ELF-1 (cell line): ENCODE measurements at regions not wholly inside any gene's neighbourhood (a gene's known extent, or its start where the extent isn't known, plus 50 kb on each side); places are given as distances from the start of the nearest gene placed in this dataset.
"Not testable (repeated sequence)": the region's sequence is repeated elsewhere in the genome, so short reads cannot be mapped to it uniquely, and the experiment has no call there.

Source experiments
- DNase-seq: peaks from one replicate; pipeline ENCODE4 v3.0.0-alpha.2; 2016; ENCODE audit warnings: low read depth, low spot score

DNA sequence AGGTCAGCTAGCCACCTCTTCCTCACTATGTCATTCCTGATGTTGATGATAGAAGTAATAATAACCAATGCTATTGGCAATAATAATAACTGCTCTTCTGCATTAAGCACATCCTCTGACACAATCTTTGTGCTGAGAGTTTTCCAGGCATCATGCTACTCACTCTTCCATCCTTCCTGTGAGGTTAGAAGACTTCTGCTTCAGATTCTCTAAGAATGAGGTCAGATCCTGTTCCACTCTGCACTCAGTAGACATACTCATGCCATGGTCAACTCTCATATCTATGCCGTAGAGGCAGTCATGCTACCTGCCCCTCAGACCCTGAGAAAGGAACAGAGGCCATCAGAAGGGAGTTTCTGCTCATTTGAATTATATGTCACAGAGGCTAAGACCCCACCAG is 98.1 kb upstream of the TOP1 start:
- DNase-seq: no peak

DNA sequence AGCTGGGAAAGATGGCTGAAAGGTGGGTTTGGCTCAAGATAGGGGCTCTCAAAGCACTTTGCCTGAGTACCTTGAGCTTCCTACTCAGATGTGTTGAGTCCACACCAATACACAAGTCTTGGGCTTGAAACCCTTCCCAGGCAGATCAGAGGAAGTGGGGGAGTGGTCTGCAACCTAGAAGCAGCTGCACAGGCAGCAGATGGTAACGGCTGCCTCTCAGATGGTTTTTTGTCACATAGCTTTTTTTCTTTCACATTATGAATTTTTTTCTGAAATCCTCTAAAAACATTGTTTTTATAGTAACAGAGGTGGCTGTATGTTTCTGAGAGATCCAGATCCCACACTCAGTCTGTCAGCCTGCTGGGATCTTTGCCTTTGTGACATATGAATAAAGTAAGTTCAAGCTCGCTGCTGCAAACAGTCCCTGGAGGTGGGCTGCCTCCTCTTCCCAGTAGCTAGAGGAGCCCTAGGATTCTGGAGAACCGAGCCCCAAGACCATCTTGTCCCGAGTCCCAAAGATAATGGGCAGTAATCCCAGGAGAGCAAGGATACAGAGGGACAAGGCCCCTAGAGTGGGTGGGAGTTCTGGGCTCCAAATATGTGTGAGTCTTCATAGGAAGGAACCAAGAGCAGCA is 97.1 kb upstream of the TOP1 start:
- no peak for DNase-seq

DNA sequence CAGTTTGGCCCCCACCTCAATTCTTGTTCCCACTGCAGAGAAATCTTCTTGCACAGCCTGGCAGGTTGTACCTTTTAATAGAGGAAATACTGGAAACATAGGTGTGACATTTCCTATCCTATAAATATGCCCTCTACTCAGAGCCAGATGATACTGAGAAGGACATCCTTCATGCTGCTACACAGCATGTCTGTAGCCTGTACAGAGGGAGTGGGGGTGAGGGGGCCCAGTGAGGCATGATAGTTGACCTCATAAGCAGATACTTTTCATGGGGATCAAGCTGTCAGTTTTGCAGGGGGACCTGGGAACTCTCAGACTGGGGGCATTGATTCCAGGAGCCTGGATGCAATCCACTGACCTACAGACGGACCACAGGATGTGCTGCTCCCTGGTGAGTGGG is 96.2 kb upstream of the TOP1 start:
- no peak for DNase-seq

DNA sequence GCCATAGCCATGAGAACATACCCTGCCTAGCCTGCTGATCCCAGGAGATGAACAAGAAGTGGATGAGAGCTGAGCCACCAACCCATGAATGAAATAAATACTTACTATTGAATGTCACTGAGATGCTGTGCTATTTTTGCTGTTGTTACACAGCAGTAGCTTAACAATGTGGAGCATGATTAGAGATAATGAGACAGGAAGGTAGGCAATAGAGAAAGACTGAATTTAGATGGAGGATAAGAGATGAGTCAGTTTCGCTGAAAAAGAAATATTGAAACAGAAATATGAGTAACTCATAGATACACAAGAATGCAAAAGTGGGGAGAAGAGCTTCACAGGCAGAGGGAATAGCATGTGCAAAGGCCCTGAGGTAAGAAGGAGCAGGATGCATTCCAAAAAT is 94.9 kb upstream of the TOP1 start:
- DNase-seq: no peak

DNA sequence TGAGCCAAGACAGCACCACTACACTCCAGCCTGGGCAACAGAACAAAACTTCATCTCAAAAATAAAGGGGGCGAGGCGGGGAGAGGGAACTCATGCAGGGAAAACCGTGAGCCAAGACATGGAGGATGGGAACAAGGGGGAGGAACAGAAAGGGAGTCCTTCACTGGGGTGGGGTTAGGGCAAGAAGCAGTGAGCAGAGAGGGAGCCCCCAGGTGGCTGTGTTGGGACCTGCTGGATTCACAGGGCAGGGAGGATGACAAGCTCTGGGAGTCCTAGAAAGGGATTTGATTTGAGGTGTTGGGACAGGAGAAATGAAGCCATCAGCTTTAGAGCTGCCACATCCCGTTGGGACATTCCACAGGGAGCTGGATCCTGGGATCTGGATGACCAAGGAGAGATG is 90.6 kb upstream of the TOP1 start:
- DNase-seq: peak; percentile 47

DNA sequence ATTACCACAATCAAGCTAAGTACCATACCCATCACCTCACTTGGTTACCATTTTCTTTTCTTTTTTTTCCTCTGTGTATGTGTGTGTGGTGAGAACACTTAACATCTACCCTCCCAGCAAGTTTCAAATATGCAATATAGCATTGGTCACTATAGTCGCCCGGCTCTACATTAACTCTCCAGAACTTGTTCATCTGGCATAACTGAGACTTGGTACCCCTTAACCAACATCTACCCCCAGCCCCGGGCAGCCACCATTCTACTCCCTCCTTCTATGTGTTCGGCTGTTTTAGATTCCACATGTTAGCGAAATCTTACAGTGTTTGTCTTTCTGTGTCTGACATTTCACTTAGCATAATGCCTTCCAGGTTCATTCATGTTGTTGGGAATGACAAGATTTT is 89.0 kb upstream of the TOP1 start:
- no peak for DNase-seq

DNA sequence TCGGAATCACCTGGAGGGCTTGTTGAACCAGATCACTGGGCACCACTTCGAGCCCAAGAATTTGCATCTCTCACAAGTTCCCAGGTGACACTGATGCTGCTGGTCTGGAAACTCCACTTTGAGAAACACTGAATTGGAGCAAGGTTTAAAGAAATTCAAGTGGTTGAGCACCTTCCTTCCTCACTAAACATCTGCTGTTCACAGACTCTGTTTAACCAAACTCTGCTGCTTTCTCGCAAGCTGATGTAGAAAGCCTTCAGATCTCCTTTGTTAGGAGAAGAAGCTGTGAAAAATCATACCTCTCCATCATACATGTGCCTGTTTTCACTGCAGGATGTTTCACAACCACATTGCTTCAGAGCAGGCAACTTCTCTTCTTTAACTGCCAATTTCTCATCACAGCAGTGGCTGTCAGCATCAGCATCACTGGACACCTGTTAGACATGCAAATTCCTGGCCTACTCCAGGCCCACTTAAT is 87.5 kb upstream of the TOP1 start:
- no peak for DNase-seq

DNA sequence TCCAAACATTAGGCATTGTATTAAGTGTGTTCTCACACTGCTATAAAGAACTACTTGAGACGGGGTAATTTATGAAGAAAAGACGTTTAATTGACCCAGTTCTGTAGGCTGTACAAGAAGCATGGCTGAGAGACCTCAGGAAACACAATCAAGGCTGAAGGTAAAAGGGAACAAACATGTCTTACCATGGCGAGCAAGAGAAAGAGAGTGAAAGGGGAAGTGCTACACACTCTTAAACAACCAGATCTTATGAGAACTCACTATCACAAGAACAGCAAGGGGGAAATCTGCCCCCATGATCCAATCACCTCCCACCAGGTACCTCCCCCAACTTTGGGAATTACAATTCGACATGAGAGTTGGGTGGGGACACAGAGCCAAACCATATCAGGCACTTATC is 86.6 kb upstream of the TOP1 start:
- no peak for DNase-seq

DNA sequence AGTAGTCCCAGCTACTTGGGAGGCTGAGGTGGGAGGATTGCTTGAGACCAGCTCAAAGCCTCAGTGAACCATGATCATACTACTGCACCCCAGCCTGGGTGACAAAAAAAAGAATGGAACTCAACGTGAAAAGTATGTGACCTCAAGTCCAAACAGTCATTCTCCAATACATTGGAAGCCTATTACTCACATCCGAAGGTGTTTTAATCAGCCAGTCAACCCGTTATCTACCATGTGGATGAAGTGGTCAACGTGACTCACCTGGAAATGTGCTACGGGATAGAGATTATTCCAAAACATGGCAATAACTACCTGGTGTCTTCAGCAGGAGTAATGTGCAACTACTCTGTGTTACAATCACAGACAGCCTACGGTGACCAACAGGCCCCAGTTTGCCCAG is 85.8 kb upstream of the TOP1 start:
- DNase-seq: no peak

DNA sequence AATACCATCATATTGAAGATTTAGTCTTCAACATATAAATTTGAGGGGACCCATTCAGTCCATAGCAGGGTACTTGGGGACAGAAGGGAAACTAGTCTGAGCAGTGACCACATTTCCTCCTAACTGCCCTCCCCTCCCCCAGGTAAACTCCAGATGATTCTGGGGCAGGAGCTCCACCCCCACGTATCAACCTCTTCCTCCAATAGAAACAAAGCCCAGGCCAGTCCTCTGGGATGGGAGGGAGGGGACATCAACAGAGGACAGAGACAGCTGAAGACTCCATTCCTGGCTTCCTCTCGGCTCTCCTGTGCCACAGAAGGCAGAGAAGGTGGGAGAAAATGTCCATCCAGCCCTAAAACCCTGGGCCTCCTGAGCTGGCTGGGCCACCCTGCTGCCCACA is 85.0 kb upstream of the TOP1 start:
- DNase-seq: peak; percentile 33

DNA sequence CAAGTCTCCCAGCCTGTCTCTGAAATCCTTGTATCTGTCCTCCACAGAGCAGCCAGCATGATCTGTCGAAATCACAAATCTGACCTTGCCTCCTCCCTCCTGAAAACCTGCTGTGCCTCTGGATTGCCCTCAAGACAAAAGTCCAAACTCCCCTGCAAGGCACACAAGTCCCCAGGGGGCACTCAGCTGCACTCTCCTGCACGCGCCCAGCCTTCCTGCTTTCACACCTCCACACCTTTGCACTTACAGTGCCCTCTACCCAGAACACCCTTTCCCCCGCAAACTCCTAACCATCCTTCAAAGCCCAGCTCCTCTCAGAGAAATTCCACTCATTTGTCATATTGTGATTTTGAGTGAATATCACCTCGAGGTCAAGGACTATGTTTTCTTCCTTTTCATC is 83.4 kb upstream of the TOP1 start:
- DNase-seq: peak; percentile 31

DNA sequence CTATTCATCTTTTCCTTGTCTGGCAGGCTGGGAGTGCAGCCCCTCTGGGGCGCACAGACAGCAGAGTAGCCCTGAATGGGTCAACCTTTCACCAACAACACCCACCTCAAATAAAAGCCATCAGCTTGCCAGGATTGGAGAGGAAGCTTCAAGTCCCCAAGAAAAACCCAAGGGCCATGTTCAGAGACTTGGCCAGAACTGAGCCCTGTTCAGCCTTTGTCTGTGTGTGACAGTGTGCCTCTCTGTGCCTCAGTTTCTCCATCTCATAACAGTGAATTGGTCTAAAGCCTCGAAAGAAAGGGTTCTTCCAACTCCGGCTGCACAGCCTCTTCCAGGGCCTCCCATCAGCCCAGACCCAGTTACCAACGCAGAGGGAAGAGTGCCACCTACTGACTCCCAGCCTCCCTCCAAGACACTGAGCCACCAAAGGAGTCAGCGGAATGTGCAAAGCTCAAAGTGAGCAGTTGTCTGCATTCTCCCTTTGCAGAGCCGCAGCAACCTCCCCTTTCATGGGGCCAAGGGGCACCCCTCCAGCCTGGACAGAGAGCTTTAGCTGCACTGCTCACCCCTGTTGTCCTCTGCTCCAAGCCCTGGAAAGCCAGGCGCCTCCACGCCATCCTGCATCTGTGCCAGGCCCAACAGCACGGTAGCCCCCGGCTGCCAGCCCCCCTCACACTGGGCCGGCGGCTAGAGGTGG is 82.7 kb upstream of the TOP1 start:
- peak; percentile 86 for DNase-seq

DNA sequence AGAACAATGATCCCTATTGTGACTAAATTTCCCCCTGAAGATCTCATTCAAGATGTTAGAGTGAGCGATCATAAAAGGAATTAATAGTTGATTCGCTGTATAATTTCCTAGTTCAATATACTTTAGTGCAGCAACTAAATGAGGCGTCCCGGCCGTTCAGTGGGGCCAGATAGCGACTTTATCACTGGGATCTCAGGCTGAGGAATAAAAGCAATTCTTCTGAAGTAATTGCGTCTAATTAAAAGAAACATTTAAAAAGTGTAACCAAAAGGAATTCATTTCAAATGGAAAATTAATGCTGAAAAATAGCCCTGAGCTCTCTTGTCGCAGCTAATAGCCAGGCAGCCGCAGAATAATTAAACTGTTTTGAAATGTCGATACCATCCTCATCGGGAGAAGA is 82.2 kb upstream of the TOP1 start:
- DNase-seq: no peak

DNA sequence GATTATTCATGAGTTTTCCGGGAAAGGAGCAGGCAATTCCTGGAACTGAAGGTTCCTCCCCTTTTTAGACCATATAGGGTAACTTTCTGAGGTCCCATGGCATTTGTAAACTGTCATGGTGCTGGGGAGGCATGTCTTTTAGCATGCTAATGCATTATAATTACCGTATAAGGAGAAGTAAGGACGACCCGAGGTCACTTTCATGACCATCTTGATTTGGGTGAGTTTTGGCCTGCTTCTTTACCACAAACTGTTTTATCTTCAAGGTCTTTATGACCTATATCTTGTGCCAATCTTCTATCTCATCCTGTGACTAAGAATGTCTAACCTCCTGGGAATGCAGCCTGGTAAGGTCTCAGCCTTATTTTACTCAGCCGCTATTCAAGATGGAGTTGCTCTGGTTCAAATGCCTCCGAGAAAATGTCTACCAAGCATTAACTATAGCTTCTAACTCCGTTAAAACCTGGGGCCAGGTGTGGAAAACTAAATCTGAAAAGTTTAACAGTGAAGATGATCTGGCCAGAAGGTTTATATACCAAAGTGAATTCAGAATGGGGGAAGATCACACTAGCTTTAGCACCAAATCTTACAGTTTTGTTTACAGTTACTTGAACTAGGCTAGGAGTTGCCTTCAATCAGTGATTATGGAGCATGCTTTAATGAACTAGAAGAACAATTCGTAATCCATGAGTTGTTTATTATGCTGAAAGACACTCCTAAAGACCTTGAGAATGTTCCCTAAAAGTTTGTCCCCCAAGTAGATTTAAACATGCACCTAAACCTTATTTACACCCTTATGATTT is 80.0 kb upstream of the TOP1 start:
- no peak for DNase-seq

DNA sequence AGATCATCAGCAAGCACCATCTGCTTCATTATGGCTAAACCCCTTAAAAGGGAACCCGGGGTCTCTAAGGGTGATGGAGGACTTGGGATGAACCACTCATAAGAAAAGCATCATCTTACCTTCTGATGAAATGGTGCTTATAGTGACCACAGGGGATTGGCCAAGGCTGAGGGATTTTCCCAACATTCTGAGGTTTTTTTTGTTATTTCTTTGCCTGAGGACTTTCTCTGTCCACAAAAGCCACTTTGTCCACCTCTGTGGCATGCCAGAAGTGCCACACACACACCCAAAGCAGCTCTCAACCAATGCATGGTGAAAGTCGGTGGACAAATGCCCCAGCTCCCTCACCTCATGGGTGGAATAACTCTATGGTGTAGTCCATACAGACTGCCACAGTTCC is 79.3 kb upstream of the TOP1 start:
- no peak for DNase-seq

DNA sequence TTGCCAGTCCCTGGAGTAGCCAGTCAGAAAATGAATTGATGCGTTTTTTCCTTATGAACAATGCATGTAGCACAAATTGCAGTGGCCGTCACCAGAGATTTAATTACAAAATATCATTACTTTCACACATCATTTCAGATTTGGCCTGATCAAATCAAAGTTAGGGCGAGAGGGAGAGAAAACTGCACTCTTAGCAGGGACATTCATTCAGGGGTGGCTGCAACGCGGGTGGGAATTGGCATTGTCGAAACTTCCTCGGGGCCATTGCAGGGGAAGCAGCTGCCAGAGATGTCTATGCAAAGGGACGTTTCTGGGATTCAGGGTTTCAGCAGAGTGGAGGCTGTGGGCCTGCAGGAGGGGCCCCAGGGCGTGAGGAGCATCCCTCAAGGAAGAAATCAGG is 76.5 kb upstream of the TOP1 start:
- no peak for DNase-seq

DNA sequence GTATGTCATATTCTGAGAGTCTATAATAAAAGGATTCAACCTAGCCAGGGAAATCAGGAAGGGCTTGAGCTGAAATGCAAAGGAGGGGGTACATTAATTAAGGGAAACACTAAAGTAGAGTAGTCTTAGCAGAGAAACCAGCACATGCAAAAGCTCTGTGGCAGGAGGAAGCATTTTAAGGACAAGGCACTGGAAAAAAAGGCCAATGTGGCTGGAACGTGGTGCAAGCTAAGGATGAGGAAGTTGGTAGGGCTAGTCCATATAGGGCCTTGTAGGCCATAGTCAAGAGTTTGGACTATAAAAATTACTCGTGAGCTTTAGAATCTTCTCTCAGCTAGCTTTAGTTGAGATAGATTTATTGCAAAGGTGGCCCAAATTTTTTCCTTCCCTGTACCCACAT is 75.2 kb upstream of the TOP1 start:
- DNase-seq: no peak

DNA sequence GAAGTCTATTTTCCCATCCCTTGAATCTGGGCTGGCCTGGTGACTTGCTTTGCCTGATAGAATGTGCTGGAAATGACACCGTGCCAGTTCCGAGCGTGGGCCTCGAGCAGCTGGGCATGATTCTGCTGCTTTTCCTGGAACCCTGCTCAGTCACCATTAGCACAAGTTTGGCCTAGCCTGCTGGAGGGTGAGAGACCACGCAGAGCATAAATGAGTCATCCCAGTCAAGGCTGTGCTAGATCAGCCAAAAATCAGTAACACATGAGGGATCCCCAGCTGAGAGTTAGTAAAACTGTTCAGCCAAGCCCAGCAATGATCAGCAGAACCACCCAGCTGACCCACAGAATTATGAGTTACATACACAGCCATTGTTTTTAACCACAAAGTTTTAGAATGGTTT is 74.8 kb upstream of the TOP1 start:
- DNase-seq: no peak

DNA sequence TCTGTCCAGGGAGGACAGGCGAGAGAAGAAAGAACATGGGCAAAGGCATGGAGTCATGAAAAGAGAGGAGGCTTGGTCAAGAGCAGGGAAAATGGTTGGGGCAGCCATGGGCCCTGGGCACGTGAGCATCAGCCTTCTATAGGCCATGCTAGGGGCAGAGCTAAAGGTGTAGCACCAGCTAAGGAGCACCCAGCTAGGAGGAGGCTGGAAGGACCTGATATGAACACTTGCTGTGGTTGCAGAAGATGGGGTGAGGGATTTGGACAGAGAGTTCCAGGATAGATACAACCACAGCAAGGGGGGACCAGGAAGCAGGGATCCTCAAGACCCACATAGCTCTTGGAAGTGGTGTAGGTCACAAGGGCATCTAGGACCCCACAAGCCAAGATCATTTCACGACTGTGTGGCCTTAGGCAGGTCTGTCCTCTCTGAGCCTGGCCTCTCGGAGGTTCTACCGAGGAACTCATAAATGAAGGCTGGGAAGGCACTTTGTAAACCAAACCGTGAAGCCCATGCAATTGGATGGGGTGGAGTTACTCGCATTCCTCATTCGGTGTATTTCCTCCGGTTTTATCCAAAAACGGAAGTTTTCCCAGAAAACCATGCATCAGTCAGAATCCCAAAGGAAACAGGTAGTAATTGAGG is 74.0 kb upstream of the TOP1 start:
- DNase-seq: no peak

DNA sequence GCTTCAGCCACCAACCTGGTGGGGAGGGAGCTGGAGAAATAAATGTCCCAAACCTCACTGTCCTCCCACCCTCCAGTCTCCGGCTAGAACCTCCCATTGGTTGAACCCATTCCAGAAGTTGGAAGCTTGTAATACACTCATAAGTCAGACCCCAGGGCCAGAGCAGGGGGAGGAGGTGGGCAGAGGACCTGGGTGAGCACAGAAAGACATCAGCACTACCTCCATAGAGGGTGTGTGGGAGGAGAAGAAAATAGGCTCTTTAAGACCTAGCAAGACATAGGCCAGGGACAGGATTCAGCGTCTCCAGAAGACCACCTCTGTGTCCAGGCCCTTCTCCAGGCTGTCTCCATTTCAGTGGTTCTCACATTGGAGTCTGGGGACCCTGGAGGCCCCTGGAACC is 73.3 kb upstream of the TOP1 start:
- DNase-seq: no peak

DNA sequence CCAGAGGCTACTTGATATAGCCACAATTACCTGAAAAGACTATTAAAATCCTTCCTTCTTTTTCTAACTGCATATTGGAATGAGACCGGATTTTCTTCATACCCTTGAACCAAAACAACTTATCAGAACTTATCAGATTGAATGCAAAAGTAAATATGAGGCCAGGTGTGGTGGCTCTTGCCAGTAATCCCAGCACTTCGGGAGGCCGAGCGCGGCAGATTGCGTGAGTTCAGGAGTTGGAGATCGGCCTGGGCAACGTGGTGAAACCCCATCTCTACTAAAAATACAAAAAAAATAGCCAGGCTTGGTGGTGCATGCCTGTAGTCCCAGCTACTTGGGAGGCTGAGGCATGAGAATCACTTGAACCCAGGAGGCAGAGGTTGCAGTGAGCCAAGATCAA is 72.8 kb upstream of the TOP1 start:
- DNase-seq: not testable (repeated sequence)

DNA sequence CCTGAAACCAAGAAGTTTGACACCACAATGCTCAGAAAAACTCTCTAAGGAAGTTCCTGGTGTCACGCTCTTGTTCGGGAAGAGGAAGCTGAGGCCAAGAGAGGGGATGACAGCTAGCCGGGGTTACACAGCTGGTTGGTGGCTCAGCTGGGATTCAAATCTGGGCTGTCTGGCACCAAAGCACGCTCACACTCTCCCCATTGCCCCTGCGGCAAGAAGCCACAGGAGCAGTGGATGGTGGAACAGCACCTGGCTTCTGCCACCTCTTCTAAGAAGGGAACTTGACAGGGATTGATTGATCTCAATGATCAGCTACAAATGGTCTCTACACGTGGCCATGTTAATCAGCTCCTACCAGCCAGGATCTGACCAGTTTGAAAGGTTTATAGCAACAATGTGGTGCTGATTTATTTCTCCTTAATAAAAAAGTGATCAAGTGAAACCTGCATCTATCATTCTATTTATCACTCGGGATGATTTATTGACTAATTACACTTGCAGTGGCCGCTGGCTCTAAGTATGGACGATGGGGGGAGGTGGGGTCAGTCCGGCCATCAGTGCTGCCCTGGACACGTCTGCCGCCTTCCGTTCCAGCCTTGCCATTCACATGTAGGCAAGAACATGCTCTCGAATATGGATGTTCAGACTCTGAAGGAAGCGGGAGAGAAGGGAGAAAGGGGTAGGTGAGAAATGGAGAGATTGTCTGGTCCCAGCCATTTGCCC is 71.9 kb upstream of the TOP1 start:
- DNase-seq: no peak
